SU-DHL-6 (cell line): ENCODE measurements at regions not wholly inside any gene's neighbourhood (a gene's known extent, or its start where the extent isn't known, plus 50 kb on each side); places are given as distances from the start of the nearest gene placed in this dataset.

Experiments
- H2AFZ ChIP-seq: fragments of 200-600 bp; sonication (generic); 2 replicates; pipeline ENCODE4 v1.6.1; 2014; ENCODE audit warnings: low read depth, mild to moderate bottlenecking, moderate library complexity, mixed read lengths, antibody characterized with exemption, low read length; ENCODE audit not compliant: severe bottlenecking
- H3F3A ChIP-seq: fragments of 200-600 bp; shearing (Covaris generic); 2 replicates; pipeline ENCODE4 v1.6.0; 2016; ENCODE audit warnings: antibody characterized with exemption, mild to moderate bottlenecking; ENCODE audit not compliant: insufficient read depth
- H3K27ac ChIP-seq: fragments of 200-600 bp; sonication (generic); 2 replicates; pipeline ENCODE4 v1.5.1; 2016; ENCODE audit warnings: low read depth, mild to moderate bottlenecking, low read length, moderate library complexity, mixed read lengths
- H3K27me3 ChIP-seq: fragments of 200-600 bp; sonication (generic), shearing (Covaris generic); 2 replicates; pipeline ENCODE4 v1.6.0; 2014; ENCODE audit warnings: mild to moderate bottlenecking, low read length
- H3K36me3 ChIP-seq: fragments of 200-600 bp; sonication (generic); 2 replicates; pipeline ENCODE4 v1.6.1; 2014; ENCODE audit warnings: mild to moderate bottlenecking, low read length, mixed read lengths
- H3K4me2 ChIP-seq: fragments of 300-600, 200-600 bp; shearing (Covaris generic), sonication (generic); 2 replicates; pipeline ENCODE4 v1.6.0; 2014; ENCODE audit warnings: low read length, low read depth, mild to moderate bottlenecking; ENCODE audit not compliant: poor library complexity, severe bottlenecking
- H3K4me3 ChIP-seq: fragments of 200-600 bp; sonication (generic); 2 replicates; pipeline ENCODE4 v1.5.1; 2014; ENCODE audit warnings: antibody characterized with exemption, low read length, mild to moderate bottlenecking, mixed read lengths; ENCODE audit not compliant: insufficient read depth, poor library complexity, severe bottlenecking
- H3K79me2 ChIP-seq: fragments of 200-600 bp; sonication (generic); 2 replicates; pipeline ENCODE4 v1.6.1; 2014; ENCODE audit warnings: mild to moderate bottlenecking, low read length, moderate library complexity; ENCODE audit not compliant: insufficient read depth
- H3K9ac ChIP-seq: fragments of 200-600 bp; sonication (generic); 2 replicates; pipeline ENCODE4 v1.7.0; 2014; ENCODE audit warnings: mild to moderate bottlenecking, low read length
- H3K9me2 ChIP-seq: fragments of 200-600 bp; sonication (generic); replicated peaks from 2 replicates; pipeline ENCODE4 v1.6.1; 2014; ENCODE audit warnings: low read length; ENCODE audit not compliant: insufficient read depth
- H3K9me3 ChIP-seq: fragments of 200-600 bp; sonication (generic); 2 replicates; pipeline ENCODE4 v1.6.1; 2014; ENCODE audit warnings: low read length, mixed read lengths; ENCODE audit not compliant: insufficient read depth
- H4K20me1 ChIP-seq: fragments of 200-600 bp; sonication (generic); 2 replicates; pipeline ENCODE4 v1.6.1; 2014; ENCODE audit warnings: low read depth, mild to moderate bottlenecking, antibody characterized with exemption, low read length, moderate library complexity, mixed read lengths
- CTCF ChIP-seq: fragments of 200-600 bp; sonication (generic); IDR thresholded peaks from one replicate; pipeline ENCODE4 v1.5.1; 2017; ENCODE audit warnings: antibody characterized with exemption, mild to moderate bottlenecking, low read length, moderate library complexity; ENCODE audit not compliant: insufficient read depth, poor library complexity, severe bottlenecking
- EZH2phosphoT487 ChIP-seq: fragments of 200-600 bp; sonication (generic), shearing (Covaris generic); conservative IDR thresholded peaks from 2 replicates; pipeline ENCODE4 v1.6.1; 2018; ENCODE audit warnings: mild to moderate bottlenecking, antibody characterized with exemption, low read length, moderate library complexity, mixed read lengths

GRCh38 chr2:174693344-174693743 lies 70.9 kb downstream of the CHRNA1 start:
- Histone ChIP-seq H3K36me3 (no peaks in the 10 kb centered on the region), H4K20me1 (no peaks in the 10 kb centered on the region), H3K9me3 (no peaks in the 10 kb centered on the region), H3K79me2 (no peaks in the 10 kb centered on the region), H3F3A (no peaks in the 10 kb centered on the region), H3K9me2 (no peaks in the 10 kb centered on the region), H3K4me2 (no peak overlapping the region), H2AFZ (no peak overlapping the region), H3K4me3 (no peak overlapping the region), H3K9ac (no peak overlapping the region), H3K27ac (no peak overlapping the region), H3K27me3 (no peaks in the 10 kb centered on the region)
- no peak for TF ChIP-seq EZH2phosphoT487
- no peak for TF ChIP-seq CTCF

- Histone ChIP-seq H4K20me1 (no peaks in the 10 kb centered on the region), H2AFZ (no peak overlapping the region), H3K36me3 (no peaks in the 10 kb centered on the region), H3K27me3 (no peaks in the 10 kb centered on the region), H3F3A (no peaks in the 10 kb centered on the region), H3K9me2 (no peaks in the 10 kb centered on the region), H3K79me2 (no peaks in the 10 kb centered on the region), H3K9me3 (no peaks in the 10 kb centered on the region), H3K4me3 (no peak overlapping the region), H3K9ac (no peak overlapping the region), H3K27ac (no peak overlapping the region), H3K4me2 (no peak overlapping the region)
- no peak for TF ChIP-seq EZH2phosphoT487
- no peak for TF ChIP-seq CTCF
These were observed 71.9 kb downstream of the CHRNA1 start for GRCh38 chr2:174692256-174692919.

GRCh38 chr2:174691201-174691779 lies 73.0 kb downstream of the CHRNA1 start:
- Histone ChIP-seq H3K27me3 (no peaks in the 10 kb centered on the region), H3K79me2 (no peaks in the 10 kb centered on the region), H2AFZ (no peak overlapping the region), H3K27ac (no peak overlapping the region), H3K9me3 (no peaks in the 10 kb centered on the region), H3F3A (no peaks in the 10 kb centered on the region), H3K36me3 (no peaks in the 10 kb centered on the region), H4K20me1 (no peaks in the 10 kb centered on the region), H3K4me2 (no peak overlapping the region), H3K4me3 (no peak overlapping the region), H3K9me2 (no peaks in the 10 kb centered on the region), H3K9ac (no peak overlapping the region)
- no peak for TF ChIP-seq EZH2phosphoT487
- no peak for TF ChIP-seq CTCF
